Nephron (organoid): ENCODE measurements at regions not wholly inside any gene's neighbourhood (a gene's known extent, or its start where the extent isn't known, plus 50 kb on each side); places are given as distances from the start of the nearest gene placed in this dataset.
A peak's percentile ranks its signal among the peaks of the same experiment; 100 is the strongest.

Experiments used
- H3K27ac Mint-ChIP-seq, 3 experiments: 2 replicates each; pipeline ENCODE4 v1.8.0; 2020; ENCODE audit warnings: mixed read lengths in 3 of 3, mild to moderate bottlenecking in 2 of 3, moderate library complexity in 1 of 3
- H3K27me3 Mint-ChIP-seq: 2 replicates; pipeline ENCODE4 v1.8.0; 2021; ENCODE audit warnings: low read depth, mild to moderate bottlenecking, moderate library complexity, mixed read lengths
- H3K36me3 Mint-ChIP-seq: 2 replicates; pipeline ENCODE4 v1.8.0; 2020; ENCODE audit warnings: low read depth, mixed read lengths
- H3K4me1 Mint-ChIP-seq: 2 replicates; pipeline ENCODE4 v1.8.0; 2020; ENCODE audit warnings: mixed read lengths
- H3K4me3 Mint-ChIP-seq, 3 experiments: 2 replicates each; pipeline ENCODE4 v1.8.0; 2020; ENCODE audit warnings: mild to moderate bottlenecking in 3 of 3, mixed read lengths in 3 of 3, moderate library complexity in 2 of 3
- H3K9me3 Mint-ChIP-seq: 2 replicates; pipeline ENCODE4 v1.8.0; 2020; ENCODE audit warnings: mixed read lengths
- TF ChIP-seq, protein P1 (sequence below), 3 experiments: fragments of 200-600 bp; sonication (generic); IDR thresholded peaks; one replicate each; pipeline ENCODE4 v1.5.0; 2021; ENCODE audit warnings: antibody characterized with exemption in 3 of 3; ENCODE audit not compliant: unreplicated experiment in 3 of 3

DNA sequence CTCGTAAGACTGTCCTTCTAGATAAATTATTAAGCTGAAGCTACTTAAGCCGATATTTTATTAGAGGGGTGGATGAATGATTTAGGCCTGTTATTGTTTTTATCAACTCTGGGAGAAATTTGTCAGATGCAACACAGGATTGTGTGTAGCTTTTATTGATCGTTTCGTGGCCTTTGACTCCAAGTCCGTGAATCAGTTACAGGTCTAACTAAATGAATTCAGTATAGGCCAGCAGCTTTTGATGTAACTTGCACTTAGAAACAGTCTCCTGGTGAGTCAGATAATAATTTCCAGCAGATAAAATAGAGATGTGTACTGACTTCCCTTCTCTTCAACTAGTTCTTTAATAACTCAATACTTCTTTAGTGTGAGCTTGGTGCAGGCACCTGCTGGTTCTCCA, 341.7 kb upstream of the SMIM30 start:
- Mint-ChIP-seq H3K36me3 (no peaks in the 10 kb centered on the region), H3K9me3 (no peaks in the 10 kb centered on the region), H3K4me3 (no peak overlapping the region), H3K27me3 (no peaks in the 10 kb centered on the region), H3K27ac (peak overlapping the region; percentile 73 to 77 (median 76)), H3K4me1 (peaks cover 6% of the 10 kb centered on the region)
- TF ChIP-seq, protein P1, sequence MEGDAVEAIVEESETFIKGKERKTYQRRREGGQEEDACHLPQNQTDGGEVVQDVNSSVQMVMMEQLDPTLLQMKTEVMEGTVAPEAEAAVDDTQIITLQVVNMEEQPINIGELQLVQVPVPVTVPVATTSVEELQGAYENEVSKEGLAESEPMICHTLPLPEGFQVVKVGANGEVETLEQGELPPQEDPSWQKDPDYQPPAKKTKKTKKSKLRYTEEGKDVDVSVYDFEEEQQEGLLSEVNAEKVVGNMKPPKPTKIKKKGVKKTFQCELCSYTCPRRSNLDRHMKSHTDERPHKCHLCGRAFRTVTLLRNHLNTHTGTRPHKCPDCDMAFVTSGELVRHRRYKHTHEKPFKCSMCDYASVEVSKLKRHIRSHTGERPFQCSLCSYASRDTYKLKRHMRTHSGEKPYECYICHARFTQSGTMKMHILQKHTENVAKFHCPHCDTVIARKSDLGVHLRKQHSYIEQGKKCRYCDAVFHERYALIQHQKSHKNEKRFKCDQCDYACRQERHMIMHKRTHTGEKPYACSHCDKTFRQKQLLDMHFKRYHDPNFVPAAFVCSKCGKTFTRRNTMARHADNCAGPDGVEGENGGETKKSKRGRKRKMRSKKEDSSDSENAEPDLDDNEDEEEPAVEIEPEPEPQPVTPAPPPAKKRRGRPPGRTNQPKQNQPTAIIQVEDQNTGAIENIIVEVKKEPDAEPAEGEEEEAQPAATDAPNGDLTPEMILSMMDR (IDR thresholded peaks at IDR 0.05; ENCODE audit: unreplicated experiment in 3 of 3), result no peak

DNA sequence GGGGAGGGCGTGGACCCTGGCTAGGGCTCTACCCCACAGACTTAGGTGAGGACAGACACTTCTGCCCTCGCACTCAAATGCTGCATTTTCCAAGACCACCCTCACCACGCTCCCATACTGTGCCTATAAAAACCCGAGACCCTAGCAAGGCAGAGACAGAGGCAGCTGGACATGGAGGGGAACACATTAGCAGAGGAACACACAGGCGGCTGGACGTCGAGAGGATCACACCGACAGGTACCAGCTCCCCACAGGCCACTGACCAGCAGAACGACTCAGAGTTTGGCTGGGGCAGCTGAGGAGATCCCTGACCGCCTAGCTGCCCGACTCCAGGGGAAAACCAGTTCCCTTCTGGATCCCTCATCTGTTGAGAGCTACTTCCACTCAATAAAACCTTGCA, 338.2 kb upstream of the SMIM30 start:
- Mint-ChIP-seq H3K9me3 (no peaks in the 10 kb centered on the region), H3K27me3 (no peaks in the 10 kb centered on the region), H3K36me3 (no peaks in the 10 kb centered on the region)

DNA sequence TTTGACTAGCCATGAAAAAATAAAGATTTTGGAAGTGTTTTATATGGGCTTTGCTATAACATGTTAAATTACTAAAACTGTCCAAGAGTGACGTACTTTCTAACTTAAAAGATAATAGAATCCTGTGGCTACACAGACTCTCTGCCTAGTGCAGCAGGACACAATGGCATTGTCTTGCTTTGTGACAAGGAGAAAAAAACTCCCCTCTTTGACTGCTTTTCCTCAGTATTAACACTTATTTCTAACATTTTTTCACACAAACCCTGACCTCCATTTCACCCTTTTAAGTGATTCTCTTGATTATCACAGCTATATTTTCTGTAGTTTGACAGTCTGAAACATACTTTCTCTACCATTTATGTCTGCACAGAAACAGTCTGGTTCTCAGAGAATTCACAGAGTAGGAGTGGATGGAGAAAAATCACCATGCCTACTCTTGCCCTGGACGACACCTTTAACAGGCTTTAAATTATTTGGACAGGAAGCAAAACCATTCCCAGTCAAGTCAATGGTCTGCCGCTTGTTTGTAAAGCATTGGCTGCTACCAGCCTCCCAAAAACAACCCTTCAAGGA, 336.3 kb upstream of the SMIM30 start:
- Mint-ChIP-seq H3K36me3 (no peaks in the 10 kb centered on the region), H3K4me3 (no peak overlapping the region), H3K27ac (peak overlapping the region in 1 of 3 experiments; percentile 68), H3K27me3 (no peaks in the 10 kb centered on the region), H3K9me3 (no peaks in the 10 kb centered on the region), H3K4me1 (peaks cover 3% of the 10 kb centered on the region)
- TF ChIP-seq, protein P1 (IDR thresholded peaks at IDR 0.05; ENCODE audit: unreplicated experiment in 3 of 3), result no peak

More for the DNA sequence above, 338.2 kb upstream of the SMIM30 start:
- TF ChIP-seq, protein P1 (IDR thresholded peaks at IDR 0.05; ENCODE audit: unreplicated experiment in 3 of 3), result no peak
- Mint-ChIP-seq H3K4me3 (no peak overlapping the region), H3K27ac (no peak overlapping the region), H3K4me1 (peaks cover 6% of the 10 kb centered on the region)

DNA sequence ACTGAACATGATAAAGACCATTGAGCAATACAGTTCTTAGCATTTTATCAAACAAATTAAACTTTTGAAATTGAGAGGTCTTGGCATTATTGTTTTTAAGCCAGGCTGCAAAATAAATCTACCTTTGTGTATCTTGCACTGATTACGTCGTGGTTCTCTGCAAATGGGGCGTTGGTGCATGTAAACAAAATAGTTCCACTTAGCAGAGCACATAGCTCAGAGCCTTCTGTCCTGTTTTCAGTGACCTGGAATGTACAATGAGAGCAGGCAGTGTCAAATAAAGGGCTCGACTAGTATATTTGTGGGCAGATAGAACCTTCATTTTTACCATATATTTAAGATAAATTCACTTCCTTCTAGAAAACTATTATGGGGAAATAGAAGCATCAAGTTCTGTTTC, 333.9 kb upstream of the SMIM30 start:
- Mint-ChIP-seq H3K4me3 (no peak overlapping the region), H3K9me3 (no peaks in the 10 kb centered on the region), H3K27ac (no peak overlapping the region), H3K4me1 (no peaks in the 10 kb centered on the region), H3K27me3 (no peaks in the 10 kb centered on the region), H3K36me3 (no peaks in the 10 kb centered on the region)
- TF ChIP-seq, protein P1 (IDR thresholded peaks at IDR 0.05; ENCODE audit: unreplicated experiment in 3 of 3), result no peak

DNA sequence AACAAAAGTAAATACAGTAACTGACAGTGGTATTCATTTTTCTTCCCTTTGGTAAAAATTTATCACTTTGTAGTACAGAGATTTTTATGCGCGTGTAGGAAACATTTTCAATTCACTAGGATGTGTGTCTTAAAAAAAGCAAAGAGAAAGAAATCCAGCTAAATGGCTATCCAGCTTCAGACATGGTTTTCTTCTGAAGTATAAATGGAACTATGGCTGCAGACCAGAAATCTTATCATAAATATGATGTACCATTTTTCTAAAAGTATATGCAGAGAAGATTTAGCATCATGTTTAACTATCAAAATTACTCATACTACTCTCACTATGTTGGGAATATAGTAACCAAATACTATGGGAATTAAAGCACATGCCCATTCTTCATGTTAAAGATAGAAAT, 328.4 kb upstream of the SMIM30 start:
- peaks cover 2% of the 10 kb centered on the region for H3K9me3 Mint-ChIP-seq
- H3K36me3 Mint-ChIP-seq, result no peaks in the 10 kb centered on the region
- no peak overlapping the region for H3K4me3 Mint-ChIP-seq
- no peak overlapping the region for H3K27ac Mint-ChIP-seq
- TF ChIP-seq, protein P1 (IDR thresholded peaks at IDR 0.05; ENCODE audit: unreplicated experiment in 3 of 3), result no peak
- H3K4me1 Mint-ChIP-seq, result peaks cover 8% of the 10 kb centered on the region
- no peaks in the 10 kb centered on the region for H3K27me3 Mint-ChIP-seq

DNA sequence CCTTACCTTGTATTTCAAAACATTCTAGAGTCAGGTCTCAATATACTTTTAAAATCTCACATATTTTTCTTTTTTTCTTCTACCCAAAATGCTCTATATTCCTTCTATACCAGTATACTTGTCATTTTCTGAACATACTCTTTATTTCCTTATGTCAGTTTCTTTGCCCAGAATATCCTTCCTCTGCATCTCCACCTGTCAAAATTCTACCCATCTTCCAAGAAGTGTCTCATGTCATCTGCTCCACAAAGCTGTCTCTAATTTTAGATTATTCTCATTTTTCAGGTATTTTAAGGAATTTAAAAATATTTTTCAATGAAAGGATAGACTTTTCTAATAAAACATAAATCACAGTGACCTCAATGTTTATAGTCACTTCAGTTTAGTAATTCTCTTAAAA, 328.0 kb upstream of the SMIM30 start:
- TF ChIP-seq, protein P1 (IDR thresholded peaks at IDR 0.05; ENCODE audit: unreplicated experiment in 3 of 3), result no peak
- no peaks in the 10 kb centered on the region for H3K27me3 Mint-ChIP-seq
- no peak overlapping the region for H3K27ac Mint-ChIP-seq
- peaks cover 8% of the 10 kb centered on the region for H3K4me1 Mint-ChIP-seq
- H3K36me3 Mint-ChIP-seq, result no peaks in the 10 kb centered on the region
- no peak overlapping the region for H3K4me3 Mint-ChIP-seq
- peaks cover 3% of the 10 kb centered on the region for H3K9me3 Mint-ChIP-seq
